HFFc6 (cell line): ENCODE measurements at regions not wholly inside any gene's neighbourhood (a gene's known extent, or its start where the extent isn't known, plus 50 kb on each side); places are given as distances from the start of the nearest gene placed in this dataset.

ENCODE experiments used
- DNase-seq: peaks from one replicate; pipeline ENCODE4 v3.0.0-alpha.2; 2018
- H3K27ac Mint-ChIP-seq: 2 replicates; pipeline ENCODE4 v1.8.0; 2020; ENCODE audit warnings: mild to moderate bottlenecking, mixed read lengths
- H3K27me3 Mint-ChIP-seq: 2 replicates; pipeline ENCODE4 v1.8.0; 2021; ENCODE audit warnings: mild to moderate bottlenecking, moderate library complexity, mixed read lengths; ENCODE audit not compliant: insufficient read depth
- H3K36me3 Mint-ChIP-seq: 2 replicates; pipeline ENCODE4 v1.8.0; 2021; ENCODE audit warnings: low read depth, mixed read lengths
- H3K4me1 Mint-ChIP-seq: 2 replicates; pipeline ENCODE4 v1.8.0; 2020; ENCODE audit warnings: low read depth, mixed read lengths
- H3K4me3 Mint-ChIP-seq: 2 replicates; pipeline ENCODE4 v1.8.0; 2020; ENCODE audit warnings: mild to moderate bottlenecking, moderate library complexity, mixed read lengths
- H3K9me3 Mint-ChIP-seq: 2 replicates; pipeline ENCODE4 v1.8.0; 2020; ENCODE audit warnings: mild to moderate bottlenecking, mixed read lengths
- TF ChIP-seq, protein P1 (sequence below): fragments of 200-600 bp; sonication (generic); IDR thresholded peaks from 2 replicates; pipeline ENCODE4 v1.5.0; 2021; ENCODE audit warnings: antibody characterized with exemption, mild to moderate bottlenecking

DNA sequence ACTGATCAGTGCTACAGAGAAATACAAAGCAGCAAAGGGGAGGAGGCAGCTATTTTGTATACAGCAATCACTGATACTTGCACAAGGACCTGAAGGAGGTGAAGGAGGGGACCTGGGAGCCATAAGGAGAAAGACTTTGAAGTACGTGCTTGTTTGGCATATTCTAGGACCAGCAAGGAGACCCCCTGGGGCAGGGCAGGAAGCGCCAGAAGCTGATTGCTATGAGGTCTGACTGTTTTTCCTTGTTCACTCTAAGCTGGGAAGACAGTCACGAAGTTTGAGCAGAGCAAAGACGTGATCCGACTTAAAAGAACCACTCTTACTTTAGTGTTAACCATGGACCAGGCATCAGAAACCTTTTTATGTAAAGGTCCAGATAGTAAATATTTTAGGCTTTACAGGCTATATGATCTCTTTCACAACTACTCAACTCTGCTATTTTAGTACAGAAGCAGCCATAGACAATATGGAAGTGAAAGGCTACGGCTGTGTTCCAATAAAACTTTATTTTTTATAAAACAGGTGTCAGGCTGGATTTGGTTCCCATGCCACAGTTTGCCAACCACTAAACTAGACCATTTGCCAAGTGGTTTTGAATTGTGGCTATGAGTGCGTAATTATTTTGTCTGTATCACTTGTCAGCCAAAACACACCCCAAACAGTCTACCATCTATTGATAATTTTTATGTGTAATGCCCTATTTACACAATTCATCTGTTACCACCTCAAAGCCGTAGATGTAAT is 217.9 kb downstream of the PRL start:
- no peak overlapping the region for H3K4me3 Mint-ChIP-seq
- no peak overlapping the region for H3K27ac Mint-ChIP-seq
- no peak for DNase-seq
- H3K4me1 Mint-ChIP-seq, result no peaks in the 10 kb centered on the region
- H3K9me3 Mint-ChIP-seq, result no peaks in the 10 kb centered on the region; the same call in 1 of the 2 replicates
- no peaks in the 10 kb centered on the region; the same call in 1 of the 2 replicates for H3K36me3 Mint-ChIP-seq
- TF ChIP-seq, protein P1, sequence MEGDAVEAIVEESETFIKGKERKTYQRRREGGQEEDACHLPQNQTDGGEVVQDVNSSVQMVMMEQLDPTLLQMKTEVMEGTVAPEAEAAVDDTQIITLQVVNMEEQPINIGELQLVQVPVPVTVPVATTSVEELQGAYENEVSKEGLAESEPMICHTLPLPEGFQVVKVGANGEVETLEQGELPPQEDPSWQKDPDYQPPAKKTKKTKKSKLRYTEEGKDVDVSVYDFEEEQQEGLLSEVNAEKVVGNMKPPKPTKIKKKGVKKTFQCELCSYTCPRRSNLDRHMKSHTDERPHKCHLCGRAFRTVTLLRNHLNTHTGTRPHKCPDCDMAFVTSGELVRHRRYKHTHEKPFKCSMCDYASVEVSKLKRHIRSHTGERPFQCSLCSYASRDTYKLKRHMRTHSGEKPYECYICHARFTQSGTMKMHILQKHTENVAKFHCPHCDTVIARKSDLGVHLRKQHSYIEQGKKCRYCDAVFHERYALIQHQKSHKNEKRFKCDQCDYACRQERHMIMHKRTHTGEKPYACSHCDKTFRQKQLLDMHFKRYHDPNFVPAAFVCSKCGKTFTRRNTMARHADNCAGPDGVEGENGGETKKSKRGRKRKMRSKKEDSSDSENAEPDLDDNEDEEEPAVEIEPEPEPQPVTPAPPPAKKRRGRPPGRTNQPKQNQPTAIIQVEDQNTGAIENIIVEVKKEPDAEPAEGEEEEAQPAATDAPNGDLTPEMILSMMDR, result no peak
- H3K27me3 Mint-ChIP-seq, result no peaks in the 10 kb centered on the region; the same call in 1 of the 2 replicates

DNA sequence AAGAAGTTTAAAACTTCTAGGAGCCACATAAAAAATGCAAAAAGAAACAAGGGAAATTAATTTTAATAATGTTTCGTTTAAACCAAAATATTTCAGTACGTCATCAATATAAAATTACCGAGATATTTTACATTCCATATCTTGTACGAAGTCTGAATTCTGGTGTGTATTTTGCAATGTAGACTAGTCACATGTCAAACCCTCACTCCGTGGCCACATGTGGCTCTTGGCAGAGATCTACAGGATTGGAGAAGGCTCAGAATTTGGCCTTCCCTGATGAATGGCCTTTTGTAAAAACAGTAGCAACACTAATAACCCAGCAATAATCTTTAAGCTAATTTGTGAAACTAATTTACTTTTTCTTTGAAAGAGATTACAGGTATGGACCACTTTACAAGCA is 217.1 kb downstream of the PRL start:
- Mint-ChIP-seq H3K27me3 (no peaks in the 10 kb centered on the region; the same call in 1 of the 2 replicates), H3K36me3 (no peaks in the 10 kb centered on the region), H3K4me1 (no peaks in the 10 kb centered on the region), H3K9me3 (no peaks in the 10 kb centered on the region), H3K27ac (no peak overlapping the region), H3K4me3 (no peak overlapping the region)
- DNase-seq, result no peak
- TF ChIP-seq, protein P1, result no peak

DNA sequence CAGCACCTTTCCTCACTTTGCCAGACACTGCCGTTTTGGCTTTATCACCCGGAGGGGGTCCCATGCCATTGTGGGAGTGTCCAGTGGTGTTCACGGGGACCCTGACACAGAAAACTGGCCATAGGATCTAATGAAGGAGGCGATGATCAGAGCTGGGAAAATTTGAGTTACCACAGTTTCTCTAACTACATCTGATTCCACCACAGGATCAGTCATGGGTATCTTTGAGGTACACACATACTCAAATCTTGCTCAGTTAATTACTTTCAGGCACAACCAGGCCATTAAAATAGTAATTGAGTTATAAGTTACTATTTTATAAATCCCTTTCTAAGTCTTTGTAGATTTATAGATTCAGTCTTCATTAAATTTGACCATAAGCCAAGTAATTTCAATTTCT is 215.1 kb downstream of the PRL start:
- H3K27me3 Mint-ChIP-seq, result no peaks in the 10 kb centered on the region; the same call in 1 of the 2 replicates
- no peak overlapping the region for H3K27ac Mint-ChIP-seq
- H3K4me3 Mint-ChIP-seq, result no peak overlapping the region
- no peaks in the 10 kb centered on the region for H3K4me1 Mint-ChIP-seq
- TF ChIP-seq, protein P1, result no peak
- H3K36me3 Mint-ChIP-seq, result no peaks in the 10 kb centered on the region
- no peak for DNase-seq
- no peaks in the 10 kb centered on the region; the same call in 1 of the 2 replicates for H3K9me3 Mint-ChIP-seq

DNA sequence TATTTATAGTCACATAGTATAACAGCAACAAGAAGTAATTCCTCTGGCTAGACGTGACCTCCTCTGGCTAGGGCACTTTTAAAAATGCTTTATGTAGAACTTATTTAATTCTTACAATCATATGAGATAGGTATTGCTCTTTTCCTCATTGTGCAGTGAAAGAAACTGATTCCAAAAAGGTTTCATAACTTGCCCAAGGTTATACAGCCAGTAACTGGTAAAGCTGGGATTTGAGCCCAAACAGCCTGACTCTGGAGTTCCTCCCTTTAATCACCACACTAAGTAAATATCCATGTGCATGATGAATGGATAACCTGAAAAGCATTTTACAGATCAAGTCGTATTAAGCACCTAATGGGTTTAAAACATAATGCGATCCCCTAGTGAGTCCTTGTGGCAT is 214.6 kb downstream of the PRL start:
- Mint-ChIP-seq H3K4me1 (no peaks in the 10 kb centered on the region), H3K4me3 (no peak overlapping the region), H3K36me3 (no peaks in the 10 kb centered on the region), H3K27me3 (no peaks in the 10 kb centered on the region; the same call in 1 of the 2 replicates), H3K9me3 (no peaks in the 10 kb centered on the region; the same call in 1 of the 2 replicates), H3K27ac (no peak overlapping the region)
- DNase-seq, result no peak
- TF ChIP-seq, protein P1, result no peak

DNA sequence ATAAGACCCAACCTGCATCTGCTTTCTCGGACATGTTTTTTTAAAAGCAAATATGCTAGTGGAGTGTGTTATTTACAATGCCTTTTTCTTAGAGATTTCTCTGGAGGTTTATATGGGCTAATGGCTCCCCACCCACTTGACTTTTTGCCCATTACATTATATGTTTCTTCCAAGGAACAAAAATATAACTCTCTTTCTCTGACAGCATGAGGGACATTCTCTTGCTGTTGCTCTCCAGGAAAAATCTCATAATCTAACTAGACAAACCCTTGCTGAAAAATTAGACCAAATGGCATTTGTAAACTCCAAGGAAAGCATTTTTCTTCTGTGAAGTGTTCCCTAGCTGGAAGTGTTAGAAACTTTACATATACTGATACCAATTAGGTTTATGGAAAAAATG is 213.7 kb downstream of the PRL start:
- TF ChIP-seq, protein P1, result no peak
- Mint-ChIP-seq H3K4me1 (no peaks in the 10 kb centered on the region), H3K27me3 (no peaks in the 10 kb centered on the region; the same call in 1 of the 2 replicates), H3K36me3 (no peaks in the 10 kb centered on the region), H3K9me3 (no peaks in the 10 kb centered on the region; the same call in 1 of the 2 replicates), H3K4me3 (no peak overlapping the region), H3K27ac (no peak overlapping the region)
- DNase-seq, result no peak
